Epithelial cell of esophagus (primary cell): ENCODE measurements at regions not wholly inside any gene's neighbourhood (a gene's known extent, or its start where the extent isn't known, plus 50 kb on each side); places are given as distances from the start of the nearest gene placed in this dataset.

Source experiments
- DNase-seq: peaks from one replicate; pipeline ENCODE4 v3.0.0; 2010; ENCODE audit warnings: low read depth
- H3K4me3 ChIP-seq: 2 replicates; pipeline ENCODE4 v1.5.1; 2011; ENCODE audit warnings: mild to moderate bottlenecking, low read length, control low read depth
- CTCF ChIP-seq: IDR thresholded peaks from 2 replicates; pipeline ENCODE4 v1.5.1; 2011; ENCODE audit warnings: low read depth, mild to moderate bottlenecking, low read length, control low read depth, inconsistent platforms; ENCODE audit not compliant: insufficient read depth; ENCODE audit errors: missing control alignments

- TF ChIP-seq CTCF: no peak
- H3K4me3 ChIP-seq: no peak overlapping the region
- no peak for DNase-seq
Observed at GRCh38 chr15:66615846-66616245, 50.0 kb upstream of the LCTL start.

DNA sequence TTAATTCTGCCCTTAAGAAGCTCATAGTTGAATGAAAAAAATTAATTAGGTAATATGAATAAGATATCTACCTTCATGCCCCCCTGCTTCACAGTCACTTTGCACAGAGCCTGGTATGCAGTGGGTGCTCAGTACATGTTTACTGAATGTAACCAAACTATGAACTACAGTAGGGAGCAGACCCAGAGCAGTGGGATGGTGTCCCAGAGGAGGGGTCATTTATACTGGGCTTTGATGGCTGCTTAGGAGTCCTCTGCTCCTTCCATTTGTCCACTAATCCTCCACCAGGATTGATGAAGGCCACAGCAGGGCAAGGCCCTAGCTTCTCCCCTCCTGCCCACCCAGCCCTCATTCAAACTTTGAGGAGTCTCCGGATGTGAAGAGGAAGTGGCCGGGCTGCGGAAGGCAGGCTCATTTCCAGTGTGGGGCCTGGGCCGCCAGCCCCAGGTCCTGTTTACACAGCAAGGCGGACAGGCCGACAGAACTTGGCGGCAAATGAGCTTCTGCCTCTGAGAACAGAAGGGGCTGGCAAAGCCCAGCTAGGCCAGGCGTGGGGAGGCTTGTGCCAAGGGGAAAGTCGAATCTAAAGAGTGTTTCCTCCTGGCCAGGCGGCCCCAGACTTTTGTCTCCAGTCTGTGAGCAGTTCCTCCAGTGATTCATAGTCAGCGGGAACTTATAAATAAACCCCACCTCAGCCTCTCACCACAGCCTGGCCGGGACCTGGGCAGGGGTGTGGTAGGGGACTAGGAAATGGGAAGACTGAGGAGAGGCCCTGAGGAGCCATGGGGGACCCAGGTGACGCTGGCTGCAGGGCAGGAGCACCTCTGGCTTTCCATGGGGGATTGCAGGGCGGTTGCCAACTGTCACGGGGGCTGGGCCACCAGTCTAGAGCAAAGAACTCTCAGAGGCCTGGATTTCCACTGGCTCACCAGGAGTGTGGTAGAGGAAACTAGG is 51.6 kb upstream of the LCTL start:
- TF ChIP-seq CTCF: no peak
- H3K4me3 ChIP-seq: no peak overlapping the region

GRCh38 chr15:66619152-66619903 is 53.5 kb upstream of the LCTL start:
- TF ChIP-seq CTCF: peak; percentile 88
- no peak overlapping the region for H3K4me3 ChIP-seq
- peak; percentile 74 for DNase-seq

More for the DNA sequence above, 51.6 kb upstream of the LCTL start:
- DNase-seq: peak; percentile 73

DNA sequence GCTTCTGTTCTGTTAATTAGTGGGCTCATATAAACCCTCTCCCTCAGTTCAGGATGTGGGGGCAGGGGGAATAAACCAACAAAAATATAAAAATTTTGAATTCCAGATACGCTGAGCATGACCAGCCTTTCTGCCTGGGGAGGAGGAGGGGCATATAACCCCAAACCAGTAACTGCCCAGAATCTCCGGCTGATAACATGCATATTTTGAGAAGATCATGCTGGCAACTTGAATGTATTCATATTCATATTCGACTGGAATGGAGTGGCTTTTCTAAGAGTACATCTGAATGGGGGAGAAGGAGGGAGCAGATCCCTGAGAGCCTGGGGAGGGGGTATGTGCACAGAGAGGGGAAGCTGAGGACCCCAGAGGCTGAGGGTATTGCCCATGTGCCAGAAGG is 54.5 kb upstream of the LCTL start:
- no peak overlapping the region for H3K4me3 ChIP-seq
- DNase-seq: no peak
- no peak for TF ChIP-seq CTCF

- no peak for TF ChIP-seq CTCF
- no peak for DNase-seq
- no peak overlapping the region for H3K4me3 ChIP-seq
Observed at GRCh38 chr15:66620744-66621344, 55.0 kb upstream of the LCTL start.

DNA sequence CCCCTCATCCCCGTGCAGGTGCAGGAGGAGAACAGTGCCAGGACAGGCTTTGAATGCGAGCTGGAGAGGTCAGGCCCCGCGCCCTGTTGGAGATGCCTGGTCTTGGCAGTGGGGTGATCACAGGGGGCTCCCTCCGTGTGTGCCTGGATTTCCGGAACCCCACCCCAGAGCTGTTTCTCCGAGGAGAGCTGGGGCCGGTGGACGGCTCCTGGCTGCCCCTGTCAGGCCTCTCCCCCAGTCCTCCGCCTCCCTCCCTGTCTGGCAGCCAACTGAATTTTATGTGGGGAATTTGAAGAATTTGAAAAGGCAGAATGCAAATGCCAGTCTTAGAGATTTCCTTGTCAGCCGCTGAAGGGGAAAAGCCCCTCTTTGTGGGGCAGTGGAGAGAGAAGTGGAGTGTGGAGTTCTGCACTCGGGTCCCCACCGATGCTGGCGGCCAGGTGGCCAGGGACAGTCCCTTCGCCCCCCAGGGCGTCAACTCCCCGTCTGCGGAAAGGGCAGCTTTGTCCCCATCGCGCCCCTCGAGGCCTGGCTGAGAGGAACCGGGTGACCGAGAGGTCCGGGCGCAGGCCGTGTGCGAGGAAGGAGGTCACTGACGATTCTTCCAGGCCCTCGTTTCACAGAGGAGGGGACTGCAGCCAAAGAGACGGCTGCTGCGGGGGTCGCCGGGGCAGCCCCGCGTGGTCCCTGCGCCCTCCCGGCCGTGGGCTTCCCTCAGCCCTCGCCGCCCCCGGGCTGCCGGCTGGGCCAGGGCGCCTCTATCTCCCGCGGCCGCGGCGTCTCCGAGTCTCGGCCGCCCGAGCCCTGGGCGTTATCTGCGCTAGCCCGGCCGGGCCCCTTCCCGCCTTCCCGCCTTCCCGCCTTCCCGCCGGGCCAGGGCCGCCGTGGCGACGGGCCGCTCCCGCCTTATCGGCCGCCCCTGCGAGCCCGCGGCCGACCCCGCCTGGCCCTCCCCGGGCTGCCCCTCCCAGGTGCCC is 56.0 kb upstream of the LCTL start:
- no peak for TF ChIP-seq CTCF
- no peak for DNase-seq

More for the DNA sequence above, 56.0 kb upstream of the LCTL start:
- no peak overlapping the region for H3K4me3 ChIP-seq
